GM12873 (cell line): ENCODE measurements at regions not wholly inside any gene's neighbourhood (a gene's known extent, or its start where the extent isn't known, plus 50 kb on each side); places are given as distances from the start of the nearest gene placed in this dataset.

Experiments
- TF ChIP-seq, protein P1 (sequence below): IDR thresholded peaks from 2 replicates; pipeline ENCODE4 v1.5.1; 2012; ENCODE audit warnings: low read depth, mild to moderate bottlenecking, moderate library complexity, low read length, control low read depth; ENCODE audit not compliant: insufficient read depth; ENCODE audit errors: missing control alignments

DNA sequence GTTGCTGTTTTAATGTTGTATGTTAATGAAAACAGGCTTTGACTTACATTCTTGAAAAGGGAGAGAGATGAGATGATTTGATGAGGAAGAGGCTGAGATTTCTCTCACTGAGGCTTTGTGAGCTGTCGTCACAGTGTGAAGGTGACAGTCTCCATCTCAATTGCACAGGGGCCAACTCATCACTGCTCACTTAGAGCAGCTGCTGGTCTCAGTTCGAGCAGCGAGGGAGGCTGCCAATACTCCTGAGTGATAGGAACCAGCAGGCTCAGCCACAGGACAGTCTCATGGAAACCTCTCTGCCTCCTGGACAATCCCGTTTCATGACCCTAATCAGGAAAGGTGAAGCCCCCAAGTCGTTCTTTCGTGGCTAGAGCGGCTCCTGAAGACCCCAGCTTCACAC is 170.7 kb upstream of the SOX11 start:
- TF ChIP-seq, protein P1, sequence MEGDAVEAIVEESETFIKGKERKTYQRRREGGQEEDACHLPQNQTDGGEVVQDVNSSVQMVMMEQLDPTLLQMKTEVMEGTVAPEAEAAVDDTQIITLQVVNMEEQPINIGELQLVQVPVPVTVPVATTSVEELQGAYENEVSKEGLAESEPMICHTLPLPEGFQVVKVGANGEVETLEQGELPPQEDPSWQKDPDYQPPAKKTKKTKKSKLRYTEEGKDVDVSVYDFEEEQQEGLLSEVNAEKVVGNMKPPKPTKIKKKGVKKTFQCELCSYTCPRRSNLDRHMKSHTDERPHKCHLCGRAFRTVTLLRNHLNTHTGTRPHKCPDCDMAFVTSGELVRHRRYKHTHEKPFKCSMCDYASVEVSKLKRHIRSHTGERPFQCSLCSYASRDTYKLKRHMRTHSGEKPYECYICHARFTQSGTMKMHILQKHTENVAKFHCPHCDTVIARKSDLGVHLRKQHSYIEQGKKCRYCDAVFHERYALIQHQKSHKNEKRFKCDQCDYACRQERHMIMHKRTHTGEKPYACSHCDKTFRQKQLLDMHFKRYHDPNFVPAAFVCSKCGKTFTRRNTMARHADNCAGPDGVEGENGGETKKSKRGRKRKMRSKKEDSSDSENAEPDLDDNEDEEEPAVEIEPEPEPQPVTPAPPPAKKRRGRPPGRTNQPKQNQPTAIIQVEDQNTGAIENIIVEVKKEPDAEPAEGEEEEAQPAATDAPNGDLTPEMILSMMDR: no peak

DNA sequence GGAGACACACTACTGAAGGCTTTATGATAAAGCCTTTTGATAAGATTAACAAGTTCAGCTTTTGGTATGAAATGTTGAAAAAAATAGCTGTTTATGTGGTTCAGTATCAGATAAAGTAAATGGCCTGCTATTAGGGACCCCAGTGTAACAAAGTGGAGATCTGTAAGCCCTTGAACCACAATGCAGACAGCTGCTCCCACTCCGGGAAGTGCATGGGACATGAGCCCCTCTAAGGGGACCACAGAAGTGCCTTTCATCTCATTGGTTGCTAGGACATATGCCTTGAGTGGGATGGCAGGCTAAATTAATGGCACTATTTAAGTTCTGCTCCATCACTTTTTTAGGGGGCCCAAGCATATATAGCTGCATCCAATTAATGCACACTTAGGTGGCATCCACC is 167.6 kb upstream of the SOX11 start:
- TF ChIP-seq, protein P1: no peak

DNA sequence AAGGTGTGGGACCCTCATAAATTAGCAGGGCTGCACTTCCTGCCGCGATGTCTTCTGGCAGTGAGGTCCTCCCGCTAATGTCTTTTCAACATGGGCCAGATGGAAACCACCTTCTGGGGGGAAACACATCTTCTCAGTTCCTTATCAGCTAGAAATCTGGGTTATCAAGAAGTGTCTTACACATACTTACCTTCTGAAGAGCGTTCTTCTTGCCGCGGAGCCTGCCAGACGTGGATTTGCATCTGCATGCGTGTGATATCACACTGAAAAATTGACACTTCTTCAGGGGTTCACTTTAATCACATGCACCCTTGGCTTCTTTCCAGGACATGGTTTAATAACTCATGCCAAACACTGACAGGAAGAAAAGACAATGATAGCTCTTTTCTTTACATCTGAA is 163.5 kb upstream of the SOX11 start:
- TF ChIP-seq, protein P1: no peak

DNA sequence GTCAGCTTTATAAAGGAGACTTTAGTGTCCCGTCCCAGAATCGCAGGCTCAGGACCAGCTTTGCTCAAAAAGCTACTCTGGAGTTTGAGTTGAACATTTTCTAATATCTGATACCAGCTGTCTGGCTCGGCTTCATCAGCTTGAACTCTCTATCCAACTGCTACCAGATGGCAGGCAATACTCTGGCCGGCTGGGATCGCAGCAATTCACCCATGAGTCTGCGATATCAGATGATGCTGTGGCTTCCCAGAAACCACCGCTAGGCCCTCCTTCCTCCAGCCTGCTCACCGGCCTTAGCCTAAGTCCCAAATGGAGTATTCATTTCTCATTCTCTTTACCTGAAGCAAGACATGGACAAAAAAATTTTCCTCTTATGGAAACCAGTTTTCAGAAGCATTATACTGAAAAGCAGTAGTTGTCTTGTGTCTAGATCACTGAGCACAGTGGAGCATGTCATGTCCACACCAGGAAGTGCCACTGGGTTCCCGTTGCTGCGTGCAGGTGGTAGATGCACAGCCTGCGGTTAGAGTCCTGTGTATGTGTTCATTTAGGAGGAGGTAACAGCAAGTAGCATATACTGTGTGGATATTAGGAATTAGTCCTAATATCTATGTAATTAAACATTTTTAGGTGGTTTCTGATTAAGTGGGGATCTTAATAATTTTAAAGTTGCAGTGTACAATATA is 162.0 kb upstream of the SOX11 start:
- TF ChIP-seq, protein P1: no peak

GRCh38 chr2:5535301-5535700 is 156.9 kb upstream of the SOX11 start:
- TF ChIP-seq, protein P1: no peak

DNA sequence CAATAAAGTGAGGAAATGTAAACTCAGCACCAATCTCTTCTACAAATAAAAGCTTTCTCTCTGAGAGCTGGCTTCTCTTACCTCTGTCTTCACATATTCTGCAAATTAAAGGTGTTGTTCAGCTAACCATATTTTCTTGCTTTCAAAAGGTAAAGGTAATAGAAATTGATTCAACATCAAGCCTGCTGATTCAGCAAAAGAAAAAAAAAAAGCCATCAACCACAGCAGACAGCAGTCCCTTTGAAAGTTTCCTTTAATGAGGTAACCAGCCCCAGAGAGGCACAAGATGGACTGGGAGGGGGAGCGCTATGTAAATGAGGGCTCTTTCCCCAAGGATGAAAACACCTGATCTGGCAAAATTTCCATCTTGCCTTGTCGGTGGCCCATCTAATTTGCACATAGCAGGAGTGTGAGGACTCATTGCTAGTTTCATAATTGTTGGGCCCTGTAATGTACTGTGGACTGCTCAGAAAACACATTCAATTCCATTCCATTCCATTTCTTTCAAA is 154.9 kb upstream of the SOX11 start:
- TF ChIP-seq, protein P1: no peak

GRCh38 chr2:5538313-5538712 is 153.9 kb upstream of the SOX11 start:
- TF ChIP-seq, protein P1: no peak

- TF ChIP-seq, protein P1: no peak
These were observed 153.4 kb upstream of the SOX11 start for GRCh38 chr2:5538772-5539171.
